LoVo (cell line): ENCODE measurements at regions not wholly inside any gene's neighbourhood (a gene's known extent, or its start where the extent isn't known, plus 50 kb on each side); places are given as distances from the start of the nearest gene placed in this dataset.
A peak's percentile ranks its signal among the peaks of the same experiment; 100 is the strongest.

ENCODE experiments used
- DNase-seq: peaks from one replicate; pipeline ENCODE4 v3.0.0-alpha.2; 2016; ENCODE audit warnings: low spot score

DNA sequence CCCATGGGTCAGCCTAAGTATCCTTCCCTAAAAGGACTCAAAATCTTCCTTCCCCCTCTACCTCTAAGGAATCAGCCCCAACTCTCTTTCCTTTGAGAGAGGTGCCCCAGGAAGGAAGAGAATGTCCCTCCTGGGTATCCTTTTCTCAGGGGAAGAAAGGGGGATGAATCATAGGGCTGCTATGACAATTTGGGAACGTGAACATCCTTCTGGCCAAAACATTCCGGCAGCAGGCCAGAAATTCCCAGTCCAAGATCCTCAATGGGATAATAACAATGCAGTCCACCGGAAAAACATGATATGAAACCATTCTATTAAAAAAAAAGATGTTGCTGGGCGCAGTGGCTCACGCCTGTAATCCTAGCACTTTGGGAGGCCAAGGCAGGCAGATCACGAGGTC is 50.8 kb upstream of the CACNA2D3 start:
- no peak for DNase-seq

DNA sequence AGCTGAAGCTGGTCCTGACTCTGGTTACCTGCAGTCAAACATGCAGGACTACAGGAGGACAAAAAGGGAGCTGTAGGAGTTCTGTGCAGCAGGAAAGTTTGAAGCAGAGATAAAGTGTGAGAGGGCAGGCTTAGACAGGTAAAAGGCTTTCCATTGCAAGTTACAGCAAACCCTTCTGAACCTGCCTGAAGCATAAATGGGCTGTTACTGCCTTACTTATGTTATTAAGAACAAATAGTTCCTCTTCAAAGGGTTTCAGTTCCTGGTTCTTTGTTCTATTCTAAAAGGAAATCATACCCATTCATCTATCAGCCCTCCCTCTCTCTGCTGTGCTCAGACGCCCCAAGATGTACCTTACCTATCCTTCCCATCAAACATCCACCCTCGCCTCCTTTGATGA is 52.4 kb upstream of the CACNA2D3 start:
- no peak for DNase-seq

- DNase-seq = no peak
Measured at GRCh38 chr3:54067055-54067698, 55.2 kb upstream of the CACNA2D3 start.

GRCh38 chr3:54066253-54066652 is 56.1 kb upstream of the CACNA2D3 start:
- DNase-seq = no peak

GRCh38 chr3:54065586-54065985 is 56.8 kb upstream of the CACNA2D3 start:
- no peak for DNase-seq

DNA sequence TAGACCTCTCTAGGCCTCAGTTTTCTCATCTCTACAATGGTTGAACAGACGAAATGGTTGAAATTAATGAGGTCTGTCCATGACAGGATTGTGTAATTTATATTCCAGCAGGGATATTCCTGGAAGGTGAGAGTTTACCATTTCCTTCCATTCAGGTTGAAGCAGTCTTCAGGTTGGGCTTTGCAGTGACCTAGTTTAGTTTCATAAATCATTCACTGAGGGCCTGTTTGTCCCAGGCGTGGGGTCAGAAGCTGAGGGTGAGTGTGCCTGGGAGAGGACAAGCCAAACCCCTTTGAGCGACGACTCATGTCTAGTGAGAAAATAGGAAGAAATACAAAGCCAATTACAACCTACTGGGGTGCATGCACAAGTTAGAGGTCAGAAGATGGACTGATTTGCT is 57.2 kb upstream of the CACNA2D3 start:
- DNase-seq = no peak

- no peak for DNase-seq
Measured at GRCh38 chr3:54064486-54064885, 57.9 kb upstream of the CACNA2D3 start.

DNA sequence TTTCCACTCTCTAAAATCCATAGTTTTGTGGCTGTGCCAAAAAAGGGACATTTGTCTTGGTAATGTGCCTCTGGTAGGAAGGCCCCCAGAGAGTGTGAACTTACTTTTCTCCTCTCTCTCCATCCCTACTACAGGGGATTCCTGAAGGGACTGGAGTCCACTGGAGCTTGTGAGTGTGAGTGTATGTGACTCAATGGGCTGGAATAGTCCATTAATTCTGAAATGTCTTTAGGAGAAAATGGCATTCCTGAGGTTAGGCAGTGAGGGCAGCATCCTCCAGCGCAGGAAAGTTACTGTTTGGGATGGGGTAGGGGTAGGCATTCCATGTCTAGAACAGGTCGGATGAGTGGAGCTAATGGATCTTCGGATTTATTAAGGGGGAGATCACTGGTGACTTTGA is 59.8 kb upstream of the CACNA2D3 start:
- no peak for DNase-seq

DNA sequence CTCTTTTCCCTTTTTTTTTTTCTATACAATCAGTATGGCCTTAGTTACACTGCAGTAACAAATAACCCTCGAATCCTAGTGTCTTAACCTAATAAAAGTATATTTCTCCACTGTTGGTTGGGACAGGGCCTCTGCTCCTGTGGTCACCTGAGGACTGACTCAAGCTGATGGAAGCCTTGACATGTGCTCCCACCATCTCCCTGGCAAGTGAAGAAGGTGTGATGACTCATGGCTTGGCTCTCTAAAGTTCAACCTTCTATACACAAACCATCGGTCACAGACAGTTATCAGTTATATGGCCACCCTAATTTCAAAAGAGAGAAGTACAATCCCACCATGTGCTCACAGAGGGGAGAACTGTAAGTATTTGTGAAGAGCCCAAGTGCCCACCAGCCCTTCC is 65.8 kb upstream of the CACNA2D3 start:
- DNase-seq = peak; percentile 16

DNA sequence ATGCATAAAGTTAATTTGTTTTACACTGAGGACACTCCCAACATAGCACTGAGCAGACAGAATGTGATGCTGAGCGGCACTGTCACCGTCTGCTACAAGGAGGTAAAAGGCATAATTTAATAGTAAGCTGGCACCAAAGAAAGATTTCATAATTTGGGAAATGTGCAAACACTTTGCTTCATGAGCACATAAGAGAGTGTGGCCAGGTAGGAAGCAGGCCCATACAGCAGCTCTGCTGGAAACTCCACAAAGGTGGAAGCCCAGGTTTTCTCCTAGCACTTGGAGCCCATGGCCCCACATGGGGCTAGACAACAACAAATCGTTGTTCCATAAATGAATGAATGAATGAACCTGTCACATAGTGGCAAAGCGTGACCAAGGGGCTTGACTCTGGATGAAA is 68.5 kb upstream of the CACNA2D3 start:
- no peak for DNase-seq

DNA sequence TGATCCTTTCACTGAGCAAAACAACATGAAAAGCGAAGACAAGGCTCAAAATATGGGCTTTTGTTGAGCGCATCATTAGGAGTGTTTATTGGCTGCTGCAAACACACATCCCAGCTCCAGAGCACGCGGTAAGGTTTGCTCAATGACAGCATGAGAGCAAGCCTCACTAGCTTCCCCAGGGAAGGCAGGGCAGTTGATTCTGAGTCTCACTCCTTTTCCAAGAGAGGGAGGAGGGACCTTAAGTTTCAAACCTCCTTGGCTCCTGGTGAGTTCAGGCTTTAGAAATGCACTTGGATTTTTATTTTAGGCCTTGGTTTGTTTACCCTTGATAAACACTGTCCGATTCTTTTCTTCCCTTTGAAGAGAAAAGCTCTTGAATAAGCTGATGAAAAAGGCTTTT is 69.1 kb upstream of the CACNA2D3 start:
- DNase-seq = no peak

- no peak for DNase-seq
Measured at GRCh38 chr3:54047568-54047967, 74.8 kb upstream of the CACNA2D3 start.

- DNase-seq = no peak
Measured at GRCh38 chr3:54046641-54047214, 75.6 kb upstream of the CACNA2D3 start.

DNA sequence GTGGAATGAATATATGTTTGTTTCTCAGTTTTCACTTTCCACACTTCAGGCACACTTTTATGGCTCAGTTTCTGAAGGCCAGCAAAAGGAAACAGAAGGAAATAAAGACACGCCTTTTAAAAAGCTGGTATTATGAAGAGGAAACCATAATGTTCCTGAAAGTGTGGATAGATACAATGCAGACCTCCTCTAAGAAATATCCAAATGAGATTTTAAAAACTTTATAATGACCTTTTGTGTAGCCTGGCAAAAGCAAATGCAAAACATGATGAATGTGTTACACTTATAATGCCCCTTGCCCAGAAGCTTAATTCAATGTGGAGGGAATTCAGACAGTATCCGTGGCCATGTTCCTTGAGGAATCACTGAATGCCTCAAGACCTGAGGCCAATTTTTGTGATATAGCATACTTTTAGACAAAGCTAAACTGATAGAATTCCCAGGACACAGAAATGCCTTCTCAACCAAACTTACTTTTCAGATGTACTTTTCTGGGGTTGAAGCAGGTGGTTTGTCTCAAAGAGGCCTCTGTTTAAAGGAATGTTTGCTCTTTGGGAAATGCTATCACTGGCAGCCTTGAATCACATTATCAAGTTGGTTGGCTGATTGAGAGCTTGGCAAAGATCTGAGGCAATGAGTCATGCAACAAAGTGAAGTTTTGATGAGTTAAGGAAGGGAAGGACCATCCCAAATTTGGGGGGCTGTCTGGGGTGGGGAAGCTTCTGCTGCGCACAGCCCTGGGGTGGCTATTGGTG is 77.1 kb upstream of the CACNA2D3 start:
- no peak for DNase-seq

- DNase-seq = peak; percentile 15
Measured at GRCh38 chr3:54042259-54042823, 80.0 kb upstream of the CACNA2D3 start.

GRCh38 chr3:54040476-54040875 is 81.9 kb upstream of the CACNA2D3 start:
- no peak for DNase-seq

GRCh38 chr3:54038391-54038790 is 84.0 kb upstream of the CACNA2D3 start:
- DNase-seq = no peak

GRCh38 chr3:54036543-54036942 is 85.8 kb upstream of the CACNA2D3 start:
- no peak for DNase-seq

GRCh38 chr3:54034971-54035370 is 87.4 kb upstream of the CACNA2D3 start:
- DNase-seq = no peak

DNA sequence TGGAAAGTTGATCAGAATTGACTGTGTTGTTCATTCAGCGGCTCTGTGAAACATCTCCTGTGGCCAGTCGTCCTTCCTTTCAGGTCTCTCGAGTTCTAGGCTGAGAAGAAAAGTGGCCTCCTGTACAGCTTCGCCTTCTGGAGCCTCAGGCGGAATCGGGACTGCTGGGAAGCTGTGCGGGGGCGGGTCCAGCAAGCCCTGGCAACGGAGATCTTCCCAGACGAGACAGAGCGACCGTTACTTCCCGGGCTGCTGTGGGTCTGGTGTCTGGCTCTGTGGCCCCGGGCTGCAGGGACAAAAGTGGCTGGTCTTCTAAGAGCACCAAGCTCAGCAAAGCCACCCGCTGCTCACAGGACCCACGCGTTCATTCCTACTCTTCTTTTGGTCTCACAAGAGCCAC is 88.6 kb upstream of the CACNA2D3 start:
- no peak for DNase-seq

- DNase-seq = no peak
Measured at GRCh38 chr3:54032598-54032997, 89.8 kb upstream of the CACNA2D3 start.

DNA sequence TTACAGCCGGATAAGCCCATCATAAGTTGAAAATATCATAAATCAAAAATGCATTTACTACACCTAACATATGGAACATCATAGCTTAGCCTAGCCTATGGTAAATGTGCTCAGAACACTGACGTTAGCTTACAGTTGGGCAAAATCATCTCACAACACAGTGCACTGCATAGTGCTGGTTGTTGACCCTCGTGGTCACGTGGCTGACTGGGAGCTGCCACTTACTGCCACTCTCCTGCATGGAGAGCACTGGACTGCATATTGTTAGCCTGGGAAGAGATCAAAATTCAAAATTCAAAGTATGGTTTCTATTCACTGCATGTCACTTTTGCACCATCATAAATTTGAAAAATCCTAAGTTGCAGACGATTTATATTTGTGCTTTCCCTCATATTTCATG is 94.0 kb upstream of the CACNA2D3 start:
- DNase-seq = no peak

GRCh38 chr3:54026543-54026942 is 95.8 kb upstream of the CACNA2D3 start:
- no peak for DNase-seq
